ENCODE measurements at regions not wholly inside any gene's neighbourhood (a gene's known extent, or its start where the extent isn't known, plus 50 kb on each side); places are given as distances from the start of the nearest gene placed in this dataset.
"Not testable (repeated sequence)": the region's sequence is repeated elsewhere in the genome, so short reads cannot be mapped to it uniquely, and the experiment has no call there.

DNA sequence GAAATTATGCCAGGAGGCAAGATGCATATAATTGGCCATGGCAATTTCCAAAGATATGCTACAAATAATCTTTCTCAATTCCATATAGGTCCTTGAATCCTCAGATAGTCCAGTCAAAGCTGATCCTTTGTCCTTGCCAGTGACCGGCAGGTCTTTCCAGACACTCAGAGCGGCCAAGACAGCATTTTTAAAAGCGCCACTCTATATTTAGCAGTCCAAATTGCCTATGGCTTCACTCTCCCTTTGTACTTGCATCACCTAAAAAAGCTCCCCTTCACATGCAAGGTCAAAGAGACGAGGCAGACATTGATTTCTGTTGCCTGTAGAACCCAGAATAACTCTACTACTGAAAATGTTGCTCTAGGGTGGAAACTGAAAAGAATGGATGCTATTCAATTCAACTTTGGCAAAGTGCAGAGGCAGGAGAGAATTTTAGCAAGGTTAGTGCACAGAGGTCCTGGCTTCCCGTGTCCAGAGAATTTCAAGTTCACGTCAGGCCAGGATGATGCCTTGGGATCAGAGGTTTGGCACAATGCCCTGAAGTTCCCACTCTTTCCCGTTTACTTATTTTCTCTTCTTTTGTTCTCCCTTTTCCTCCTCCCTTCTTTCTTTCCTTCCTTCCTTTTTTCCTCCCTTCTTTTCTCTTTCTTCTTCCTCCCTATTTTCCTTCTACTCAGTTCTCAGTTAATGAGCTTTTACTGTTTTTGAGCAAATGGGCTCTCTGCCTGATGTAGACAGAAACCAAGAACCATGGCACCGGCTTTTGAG lies 108.5 kb downstream of the KCNK1 start:
- Histone ChIP-seq H3K27ac (ENCODE audit: low read depth in 1 of 2, low read length in 2 of 2) (no peak overlapping the region), H3K27me3 (ENCODE audit: control insufficient read depth in 1 of 2, insufficient read depth in 2 of 2, low read length in 1 of 2) (no peaks in the 10 kb centered on the region), H3K9me3 (ENCODE audit: control insufficient read depth, low read length) (peaks cover 3% of the 10 kb centered on the region), H3K4me1 (ENCODE audit: control insufficient read depth in 1 of 2, insufficient read depth in 2 of 2, low read length in 2 of 2) (no peaks in the 10 kb centered on the region), H3K4me3 (ENCODE audit: low read length in 2 of 2) (no peak overlapping the region), H3K36me3 (ENCODE audit: control insufficient read depth in 1 of 2, insufficient read depth in 2 of 2, low read length in 1 of 2) (no peaks in the 10 kb centered on the region)
- no peak for DNase-seq
- intact Hi-C loops (cut with DNase I) = no loop called here
- 49 to 54% methylated on average over 8 of the region's 8 CpGs for WGBS, 2 donors
- ATAC-seq (ENCODE audit: low FRiP score) = no peak

DNA sequence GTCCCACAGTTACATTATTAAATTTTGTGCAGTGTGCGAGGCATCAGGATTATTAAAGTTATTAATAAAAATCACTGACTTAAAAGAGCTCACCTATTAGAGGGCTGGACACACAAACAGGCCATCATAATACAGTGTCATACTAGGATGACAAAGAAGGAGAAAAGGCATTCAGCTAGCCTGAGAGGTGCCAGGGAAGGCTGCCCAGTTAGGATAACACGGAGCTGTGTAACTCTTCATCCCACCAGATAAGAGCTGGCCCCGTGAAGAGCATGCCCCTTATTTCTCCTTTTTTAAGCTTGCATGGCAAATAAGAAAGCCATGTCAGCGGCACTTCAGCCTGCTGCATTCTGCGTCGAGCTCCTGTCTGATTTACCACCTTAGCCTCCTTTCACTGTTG lies 109.5 kb downstream of the KCNK1 start:
- ATAC-seq (ENCODE audit: low FRiP score) (no peak), DNase-seq (no peak)
- 87 to 90% methylated on average over 6 of the region's 6 CpGs for WGBS, 2 donors
- no peaks in the 10 kb centered on the region for H3K27me3 ChIP-seq (ENCODE audit: control insufficient read depth in 1 of 2, insufficient read depth in 2 of 2, low read length in 1 of 2)
- intact Hi-C loops (cut with DNase I) = no loop called here
- no peaks in the 10 kb centered on the region for H3K9me3 ChIP-seq (ENCODE audit: control insufficient read depth, low read length)
- H3K4me3 ChIP-seq (ENCODE audit: low read length in 2 of 2) = no peak overlapping the region
- no peaks in the 10 kb centered on the region for H3K36me3 ChIP-seq (ENCODE audit: control insufficient read depth in 1 of 2, insufficient read depth in 2 of 2, low read length in 1 of 2)
- H3K27ac ChIP-seq (ENCODE audit: low read depth in 1 of 2, low read length in 2 of 2) = no peak overlapping the region
- H3K4me1 ChIP-seq (ENCODE audit: control insufficient read depth in 1 of 2, insufficient read depth in 2 of 2, low read length in 2 of 2) = no peaks in the 10 kb centered on the region

DNA sequence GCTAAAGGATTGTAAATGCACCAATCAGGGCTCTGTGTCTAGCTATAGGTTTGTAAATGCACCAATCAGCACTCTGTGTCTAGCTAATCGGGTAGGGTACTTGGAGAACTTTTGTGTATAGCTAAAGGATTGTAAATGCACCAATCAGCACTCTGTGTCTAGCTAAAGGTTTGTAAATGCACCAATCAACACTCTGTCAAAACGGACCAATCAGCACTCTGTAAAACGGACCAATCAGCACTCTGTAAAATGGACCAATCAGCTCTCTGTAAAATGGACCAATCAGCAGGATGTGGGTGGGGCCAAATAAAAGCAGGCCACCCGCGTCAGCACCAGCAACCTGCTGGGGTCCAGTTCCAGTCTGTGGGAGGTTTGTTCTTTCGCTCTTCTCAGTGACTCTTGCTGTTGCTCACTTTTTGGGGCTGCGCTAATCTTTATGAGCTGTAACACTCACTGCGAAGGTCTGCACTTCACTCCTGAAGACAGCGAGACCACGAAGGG lies 110.3 kb downstream of the KCNK1 start:
- H3K9me3 ChIP-seq (ENCODE audit: control insufficient read depth, low read length); DNase-seq; H3K27ac ChIP-seq (ENCODE audit: low read depth in 1 of 2, low read length in 2 of 2); H3K4me3 ChIP-seq (ENCODE audit: low read length in 2 of 2); H3K4me1 ChIP-seq (ENCODE audit: control insufficient read depth in 1 of 2, insufficient read depth in 2 of 2, low read length in 2 of 2); intact Hi-C loops (cut with DNase I); H3K27me3 ChIP-seq (ENCODE audit: control insufficient read depth in 1 of 2, insufficient read depth in 2 of 2, low read length in 1 of 2); ATAC-seq (ENCODE audit: low FRiP score); H3K36me3 ChIP-seq (ENCODE audit: control insufficient read depth in 1 of 2, insufficient read depth in 2 of 2, low read length in 1 of 2): not testable (repeated sequence)
- 86 to 90% methylated on average over 10 of the region's 10 CpGs for WGBS, 2 donors

DNA sequence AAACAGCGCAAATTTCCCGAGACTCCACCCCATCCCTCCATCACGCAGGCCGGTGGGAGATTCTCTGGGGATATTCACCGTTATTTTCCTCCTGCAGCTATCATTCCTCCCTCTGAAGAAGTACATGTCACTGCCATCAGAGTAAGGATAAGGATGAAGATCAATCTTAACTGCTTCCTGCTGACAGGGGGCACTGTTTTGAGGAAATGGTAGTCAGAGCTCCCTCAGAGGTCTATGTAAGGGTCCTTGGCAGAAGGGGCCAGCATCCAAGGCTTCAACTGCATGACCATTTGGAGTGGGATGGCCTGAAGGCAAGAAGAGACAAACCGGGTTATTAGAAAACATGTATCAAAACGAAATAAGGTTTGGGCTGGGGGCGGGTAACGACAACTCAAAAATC lies 111.5 kb downstream of the KCNK1 start:
- no peak overlapping the region for H3K27ac ChIP-seq (ENCODE audit: low read depth in 1 of 2, low read length in 2 of 2)
- ATAC-seq (ENCODE audit: low FRiP score) (no peak), DNase-seq (no peak)
- no peak overlapping the region for H3K4me3 ChIP-seq (ENCODE audit: low read length in 2 of 2)
- H3K36me3 ChIP-seq (ENCODE audit: control insufficient read depth in 1 of 2, insufficient read depth in 2 of 2, low read length in 1 of 2) = no peaks in the 10 kb centered on the region
- 87 to 89% methylated on average over 9 of the region's 9 CpGs for WGBS, 2 donors
- no peaks in the 10 kb centered on the region for H3K27me3 ChIP-seq (ENCODE audit: control insufficient read depth in 1 of 2, insufficient read depth in 2 of 2, low read length in 1 of 2)
- peaks cover 0 to 1% of the 10 kb centered on the region in 2 donors for H3K4me1 ChIP-seq (ENCODE audit: control insufficient read depth in 1 of 2, insufficient read depth in 2 of 2, low read length in 2 of 2)
- intact Hi-C loops (cut with DNase I) = no loop called here
- no peaks in the 10 kb centered on the region for H3K9me3 ChIP-seq (ENCODE audit: control insufficient read depth, low read length)

DNA sequence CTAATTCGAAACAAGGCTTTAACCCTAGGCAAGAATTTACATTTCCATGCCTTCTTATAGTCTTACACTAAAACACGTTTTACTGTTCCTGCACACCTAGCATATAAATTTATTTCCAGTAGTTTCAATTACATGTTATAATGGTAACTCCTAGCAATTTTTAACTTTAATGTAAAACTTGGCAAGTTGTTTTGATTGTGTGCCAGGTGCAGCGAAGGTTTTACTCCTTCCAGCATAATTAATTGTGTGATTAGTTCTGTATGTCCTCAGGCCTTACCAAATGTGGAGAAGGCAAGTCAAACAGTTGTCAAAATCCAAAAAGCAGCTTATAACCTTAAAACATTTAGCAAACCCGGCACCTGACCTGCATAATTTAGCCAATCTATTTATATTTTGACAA lies 114.8 kb downstream of the KCNK1 start:
- 77 to 78% methylated on average over 4 of the region's 4 CpGs for WGBS, 2 donors
- Histone ChIP-seq H3K9me3 (ENCODE audit: control insufficient read depth, low read length) (no peaks in the 10 kb centered on the region), H3K36me3 (ENCODE audit: control insufficient read depth in 1 of 2, insufficient read depth in 2 of 2, low read length in 1 of 2) (no peaks in the 10 kb centered on the region), H3K27ac (ENCODE audit: low read depth in 1 of 2, low read length in 2 of 2) (no peak overlapping the region), H3K4me1 (ENCODE audit: control insufficient read depth in 1 of 2, insufficient read depth in 2 of 2, low read length in 2 of 2) (peaks cover 1 to 4% of the 10 kb centered on the region in 2 donors), H3K4me3 (ENCODE audit: low read length in 2 of 2) (no peak overlapping the region), H3K27me3 (ENCODE audit: control insufficient read depth in 1 of 2, insufficient read depth in 2 of 2, low read length in 1 of 2) (no peaks in the 10 kb centered on the region)
- no peak for ATAC-seq (ENCODE audit: low FRiP score)
- DNase-seq = no peak
- intact Hi-C loops (cut with DNase I) = no loop called here

DNA sequence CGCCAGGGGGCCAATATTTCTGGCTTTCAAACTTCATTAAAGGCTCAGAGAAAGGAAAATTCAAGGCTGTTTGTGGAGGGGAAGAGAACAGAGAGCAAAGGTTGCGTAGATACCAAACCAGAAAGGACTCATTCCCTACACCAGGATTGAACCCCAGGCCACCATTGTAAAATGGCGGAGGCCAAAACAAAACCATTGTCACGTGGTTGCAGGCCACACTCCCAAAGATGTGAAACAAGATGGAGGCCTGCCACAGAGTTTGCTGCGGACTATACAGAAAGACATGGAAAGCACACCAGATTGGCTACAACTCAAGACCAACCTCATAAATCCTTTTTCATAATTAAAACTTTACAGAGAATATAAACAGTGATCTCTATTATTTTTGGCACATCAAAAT lies 116.5 kb downstream of the KCNK1 start:
- H3K27ac ChIP-seq (ENCODE audit: low read depth in 1 of 2, low read length in 2 of 2) = no peak overlapping the region

DNA sequence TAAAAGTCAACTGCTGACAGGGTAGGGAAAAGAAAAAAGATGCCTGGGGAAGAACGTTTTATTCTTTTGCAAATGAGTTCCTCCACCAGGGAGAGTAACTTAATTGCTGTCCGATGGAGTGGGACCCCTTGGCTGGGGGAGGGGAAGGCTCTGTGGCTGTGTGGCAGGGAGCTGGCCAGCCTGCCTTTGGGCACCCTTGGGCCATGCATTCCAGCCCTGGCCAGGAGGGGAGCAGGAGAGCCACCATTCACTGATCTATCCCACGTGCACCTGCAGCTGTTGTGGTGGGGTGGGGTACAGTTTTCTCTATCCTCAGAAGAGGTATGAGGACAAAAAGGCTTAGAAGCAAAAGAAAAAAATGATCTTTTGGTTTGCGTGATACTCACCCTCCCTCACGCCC lies 116.9 kb downstream of the KCNK1 start:
- Histone ChIP-seq H3K36me3 (ENCODE audit: control insufficient read depth in 1 of 2, insufficient read depth in 2 of 2, low read length in 1 of 2) (no peaks in the 10 kb centered on the region), H3K9me3 (ENCODE audit: control insufficient read depth, low read length) (no peaks in the 10 kb centered on the region), H3K4me3 (ENCODE audit: low read length in 2 of 2) (no peak overlapping the region), H3K4me1 (ENCODE audit: control insufficient read depth in 1 of 2, insufficient read depth in 2 of 2, low read length in 2 of 2) (peaks cover 1 to 4% of the 10 kb centered on the region in 2 donors), H3K27me3 (ENCODE audit: control insufficient read depth in 1 of 2, insufficient read depth in 2 of 2, low read length in 1 of 2) (no peaks in the 10 kb centered on the region), H3K27ac (ENCODE audit: low read depth in 1 of 2, low read length in 2 of 2) (no peak overlapping the region)
- DNase-seq (no peak), ATAC-seq (ENCODE audit: low FRiP score) (peak; percentile 50)
- intact Hi-C loops (cut with DNase I) = no loop called here
- 11 to 15% methylated on average over 5 of the region's 5 CpGs for WGBS, 2 donors

More for the DNA sequence above, 116.5 kb downstream of the KCNK1 start:
- 72 to 78% methylated on average over 5 of the region's 5 CpGs for WGBS, 2 donors
- Histone ChIP-seq H3K4me3 (ENCODE audit: low read length in 2 of 2) (no peak overlapping the region), H3K9me3 (ENCODE audit: control insufficient read depth, low read length) (no peaks in the 10 kb centered on the region), H3K36me3 (ENCODE audit: control insufficient read depth in 1 of 2, insufficient read depth in 2 of 2, low read length in 1 of 2) (no peaks in the 10 kb centered on the region), H3K4me1 (ENCODE audit: control insufficient read depth in 1 of 2, insufficient read depth in 2 of 2, low read length in 2 of 2) (peaks cover 1 to 4% of the 10 kb centered on the region in 2 donors), H3K27me3 (ENCODE audit: control insufficient read depth in 1 of 2, insufficient read depth in 2 of 2, low read length in 1 of 2) (no peaks in the 10 kb centered on the region)
- DNase-seq = no peak
- intact Hi-C loops (cut with DNase I) = no loop called here
- no peak for ATAC-seq (ENCODE audit: low FRiP score)

DNA sequence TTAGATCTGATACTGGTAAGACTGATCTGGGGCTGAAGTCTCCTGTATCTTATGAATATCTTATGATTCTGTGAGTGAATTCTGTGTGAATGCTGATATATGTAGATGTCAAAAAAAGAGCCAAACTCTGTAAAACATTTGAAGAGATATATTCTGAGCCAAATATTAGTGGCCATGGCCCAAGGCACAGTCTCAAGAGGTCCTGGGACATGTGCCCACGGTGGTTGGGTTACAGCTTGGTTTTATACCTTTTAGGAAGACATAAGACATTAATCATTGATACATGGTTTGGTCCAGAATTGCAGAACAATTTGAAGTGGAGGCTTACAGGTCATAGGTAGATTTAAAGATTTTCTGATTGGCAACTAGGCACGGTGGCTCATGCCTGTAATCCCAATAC lies 118.3 kb downstream of the KCNK1 start:
- ATAC-seq (ENCODE audit: low FRiP score) = no peak
- 19 to 29% methylated on average over 2 of the region's 2 CpGs for WGBS, 2 donors

DNA sequence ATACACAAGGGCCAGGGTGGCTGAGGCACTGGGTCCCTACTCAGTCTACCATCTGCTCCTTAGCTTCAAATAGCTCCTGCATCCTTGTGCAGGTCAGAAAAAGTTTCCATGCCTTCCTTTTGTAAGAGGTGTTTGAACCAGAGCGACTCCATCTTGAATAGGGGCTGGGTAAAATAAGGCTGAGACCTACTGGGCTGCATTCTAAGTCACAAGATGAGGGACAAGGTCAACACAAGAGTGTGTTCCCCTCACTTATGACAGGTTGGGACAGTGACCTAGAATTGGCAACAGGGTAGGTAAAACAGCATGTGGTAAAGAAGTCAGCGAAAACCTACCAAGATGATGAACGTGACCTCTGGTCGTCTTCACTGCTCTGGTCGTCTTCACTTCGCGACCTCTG lies 120.5 kb downstream of the KCNK1 start:
- Histone ChIP-seq H3K27me3 (ENCODE audit: control insufficient read depth in 1 of 2, insufficient read depth in 2 of 2, low read length in 1 of 2) (no peaks in the 10 kb centered on the region), H3K36me3 (ENCODE audit: control insufficient read depth in 1 of 2, insufficient read depth in 2 of 2, low read length in 1 of 2) (no peaks in the 10 kb centered on the region), H3K9me3 (ENCODE audit: control insufficient read depth, low read length) (no peaks in the 10 kb centered on the region), H3K27ac (ENCODE audit: low read depth in 1 of 2, low read length in 2 of 2) (no peak overlapping the region), H3K4me1 (ENCODE audit: control insufficient read depth in 1 of 2, insufficient read depth in 2 of 2, low read length in 2 of 2) (peaks cover 1 to 4% of the 10 kb centered on the region in 2 donors), H3K4me3 (ENCODE audit: low read length in 2 of 2) (no peak overlapping the region)
- ATAC-seq (ENCODE audit: low FRiP score) (no peak), DNase-seq (no peak)
- intact Hi-C loops (cut with DNase I) = no loop called here
- 79 to 87% methylated on average over 7 of the region's 7 CpGs for WGBS, 2 donors

More for the DNA sequence above, 118.3 kb downstream of the KCNK1 start:
- no peaks in the 10 kb centered on the region for H3K36me3 ChIP-seq (ENCODE audit: control insufficient read depth in 1 of 2, insufficient read depth in 2 of 2, low read length in 1 of 2)
- intact Hi-C loops (cut with DNase I) = no loop called here
- DNase-seq = no peak
- H3K27ac ChIP-seq (ENCODE audit: low read depth in 1 of 2, low read length in 2 of 2) = no peak overlapping the region
- no peaks in the 10 kb centered on the region for H3K27me3 ChIP-seq (ENCODE audit: control insufficient read depth in 1 of 2, insufficient read depth in 2 of 2, low read length in 1 of 2)
- no peak overlapping the region for H3K4me3 ChIP-seq (ENCODE audit: low read length in 2 of 2)
- H3K4me1 ChIP-seq (ENCODE audit: control insufficient read depth in 1 of 2, insufficient read depth in 2 of 2, low read length in 2 of 2) = peaks cover 1 to 4% of the 10 kb centered on the region in 2 donors
- no peaks in the 10 kb centered on the region for H3K9me3 ChIP-seq (ENCODE audit: control insufficient read depth, low read length)
